ENCODE measurements at regions not wholly inside any gene's neighbourhood (a gene's known extent, or its start where the extent isn't known, plus 50 kb on each side); places are given as distances from the start of the nearest gene placed in this dataset.
"Not testable (repeated sequence)": the region's sequence is repeated elsewhere in the genome, so short reads cannot be mapped to it uniquely, and the experiment has no call there.

- H3K9me3 Mint-ChIP-seq: no peaks in the 10 kb centered on the region
- no peaks in the 10 kb centered on the region for H3K36me3 Mint-ChIP-seq (ENCODE audit: low read depth)
- H3K4me1 Mint-ChIP-seq (ENCODE audit: low read depth): peaks cover 4% of the 10 kb centered on the region
- no peak overlapping the region for H3K27ac Mint-ChIP-seq
- H3K4me3 Mint-ChIP-seq: no peak overlapping the region
- peaks cover 13% of the 10 kb centered on the region for H3K27me3 Mint-ChIP-seq
- DNase-seq: no peak
Measured at GRCh38 chr7:26987338-26987737, 108.5 kb downstream of the HOXA1 start.

GRCh38 chr7:26978146-26978545 lies 113.8 kb upstream of the SKAP2 start:
- no peak for DNase-seq
- Mint-ChIP-seq H3K27me3 (peaks cover 29% of the 10 kb centered on the region), H3K4me1 (ENCODE audit: low read depth) (no peaks in the 10 kb centered on the region), H3K36me3 (ENCODE audit: low read depth) (no peaks in the 10 kb centered on the region), H3K4me3 (no peak overlapping the region), H3K9me3 (peaks cover under 1% of the 10 kb centered on the region), H3K27ac (no peak overlapping the region)

GRCh38 chr7:26976840-26977239 lies 112.5 kb upstream of the SKAP2 start:
- H3K27ac Mint-ChIP-seq: no peak overlapping the region
- DNase-seq: no peak
- no peaks in the 10 kb centered on the region for H3K4me1 Mint-ChIP-seq (ENCODE audit: low read depth)

DNA sequence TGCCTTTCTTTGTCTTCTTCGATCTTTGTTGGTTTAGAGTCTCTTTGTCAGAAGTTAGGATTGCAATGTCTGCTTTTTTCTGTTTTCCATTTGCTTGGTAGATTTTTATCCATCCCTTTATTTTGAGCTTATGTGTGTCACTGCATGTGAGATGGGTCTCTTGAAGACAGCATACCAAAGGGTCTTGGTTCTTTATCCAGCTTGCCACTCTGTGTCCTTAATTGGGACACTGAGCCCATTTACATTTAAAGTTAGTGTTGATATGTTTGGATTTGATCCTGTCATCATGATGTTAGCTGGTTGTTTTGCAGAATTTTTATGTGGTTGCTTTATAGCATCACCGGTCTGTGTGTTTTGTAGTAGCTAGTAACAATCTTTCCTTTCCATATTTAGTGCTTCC lies 107.5 kb upstream of the SKAP2 start:
- Mint-ChIP-seq H3K9me3 (peaks cover 24% of the 10 kb centered on the region), H3K27me3 (peaks cover 26% of the 10 kb centered on the region)
- DNase-seq; H3K4me3 Mint-ChIP-seq; H3K36me3 Mint-ChIP-seq (ENCODE audit: low read depth); H3K4me1 Mint-ChIP-seq (ENCODE audit: low read depth); H3K27ac Mint-ChIP-seq: not testable (repeated sequence)

More at GRCh38 chr7:26976840-26977239, 112.5 kb upstream of the SKAP2 start:
- H3K27me3 Mint-ChIP-seq: peaks cover 23% of the 10 kb centered on the region
- peaks cover 12% of the 10 kb centered on the region for H3K9me3 Mint-ChIP-seq
- H3K4me3 Mint-ChIP-seq: no peak overlapping the region
- no peaks in the 10 kb centered on the region for H3K36me3 Mint-ChIP-seq (ENCODE audit: low read depth)

GRCh38 chr7:26965724-26966123 lies 101.3 kb upstream of the SKAP2 start:
- Mint-ChIP-seq H3K9me3 (peaks cover 3% of the 10 kb centered on the region), H3K4me1 (ENCODE audit: low read depth) (no peaks in the 10 kb centered on the region), H3K27me3 (peaks cover 13% of the 10 kb centered on the region), H3K27ac (no peak overlapping the region), H3K36me3 (ENCODE audit: low read depth) (no peaks in the 10 kb centered on the region), H3K4me3 (no peak overlapping the region)
- DNase-seq: no peak

DNA sequence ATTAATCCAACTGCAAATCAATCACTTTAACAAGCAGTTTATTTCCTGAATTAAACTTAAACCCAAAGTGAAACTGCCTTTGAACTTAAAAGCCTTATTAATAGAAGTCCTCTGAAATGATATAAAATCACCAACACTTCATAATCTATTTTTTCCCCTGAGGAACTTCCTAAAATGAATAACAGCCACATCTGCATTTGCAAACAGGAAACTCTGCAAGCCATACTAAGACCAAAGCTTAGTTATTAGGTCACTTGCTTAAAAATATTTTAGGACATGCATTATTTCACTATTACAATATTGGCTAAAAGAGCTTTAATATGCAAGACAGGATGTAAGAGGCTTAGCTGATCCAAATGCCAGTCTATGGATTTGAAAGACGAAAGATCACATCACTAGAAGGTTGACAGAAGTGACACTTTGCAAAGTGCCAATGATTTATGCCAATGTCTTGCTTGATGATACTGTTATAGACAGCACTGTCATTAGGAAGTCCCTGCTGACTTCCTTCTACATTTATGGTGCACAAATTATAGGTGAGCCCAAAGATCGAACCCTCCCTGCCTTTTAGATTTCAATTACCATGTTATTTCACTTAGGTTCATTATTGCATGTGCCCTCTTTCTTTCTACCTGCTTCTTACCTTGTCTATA lies 99.9 kb upstream of the SKAP2 start:
- no peaks in the 10 kb centered on the region for H3K4me1 Mint-ChIP-seq (ENCODE audit: low read depth)
- H3K27ac Mint-ChIP-seq: no peak overlapping the region
- DNase-seq: no peak
- H3K9me3 Mint-ChIP-seq: no peaks in the 10 kb centered on the region
- peaks cover 9% of the 10 kb centered on the region for H3K27me3 Mint-ChIP-seq
- no peak overlapping the region for H3K4me3 Mint-ChIP-seq
- H3K36me3 Mint-ChIP-seq (ENCODE audit: low read depth): no peaks in the 10 kb centered on the region

DNA sequence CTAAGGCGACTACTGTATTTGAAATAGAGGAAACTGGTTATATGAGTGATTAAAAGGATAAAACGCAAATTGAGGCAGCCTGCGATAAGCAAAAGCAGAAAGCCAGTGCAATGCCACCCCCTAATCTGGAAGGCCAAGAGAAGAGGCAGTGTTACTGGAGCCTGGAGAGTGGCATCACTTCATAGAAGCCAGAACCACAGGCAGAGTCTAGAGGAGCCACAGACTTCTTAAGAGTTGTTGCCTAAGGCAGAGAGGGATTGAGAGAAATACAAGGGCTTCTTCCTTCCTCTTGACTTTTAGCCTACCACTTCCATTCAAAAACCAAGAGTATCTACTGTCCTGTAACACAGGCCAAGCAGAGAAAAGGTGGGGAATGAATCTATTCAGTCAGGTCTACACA lies 94.9 kb upstream of the SKAP2 start:
- H3K27me3 Mint-ChIP-seq: peaks cover 36% of the 10 kb centered on the region
- H3K27ac Mint-ChIP-seq: no peak overlapping the region
- no peak overlapping the region for H3K4me3 Mint-ChIP-seq
- H3K36me3 Mint-ChIP-seq (ENCODE audit: low read depth): no peaks in the 10 kb centered on the region
- no peaks in the 10 kb centered on the region for H3K4me1 Mint-ChIP-seq (ENCODE audit: low read depth)
- DNase-seq: no peak
- no peaks in the 10 kb centered on the region for H3K9me3 Mint-ChIP-seq

- Mint-ChIP-seq H3K4me1 (ENCODE audit: low read depth) (no peaks in the 10 kb centered on the region), H3K4me3 (no peak overlapping the region), H3K27ac (no peak overlapping the region), H3K27me3 (peaks cover 37% of the 10 kb centered on the region), H3K36me3 (ENCODE audit: low read depth) (no peaks in the 10 kb centered on the region), H3K9me3 (no peaks in the 10 kb centered on the region)
- DNase-seq: no peak
Measured at GRCh38 chr7:26958834-26959233, 94.4 kb upstream of the SKAP2 start.

- no peaks in the 10 kb centered on the region for H3K36me3 Mint-ChIP-seq (ENCODE audit: low read depth)
- H3K27me3 Mint-ChIP-seq: peaks cover 49% of the 10 kb centered on the region
- no peaks in the 10 kb centered on the region for H3K9me3 Mint-ChIP-seq
- H3K27ac Mint-ChIP-seq: no peak overlapping the region
- DNase-seq: no peak
- H3K4me1 Mint-ChIP-seq (ENCODE audit: low read depth): no peaks in the 10 kb centered on the region
- no peak overlapping the region for H3K4me3 Mint-ChIP-seq
Measured at GRCh38 chr7:26955516-26955915, 91.1 kb upstream of the SKAP2 start.

DNA sequence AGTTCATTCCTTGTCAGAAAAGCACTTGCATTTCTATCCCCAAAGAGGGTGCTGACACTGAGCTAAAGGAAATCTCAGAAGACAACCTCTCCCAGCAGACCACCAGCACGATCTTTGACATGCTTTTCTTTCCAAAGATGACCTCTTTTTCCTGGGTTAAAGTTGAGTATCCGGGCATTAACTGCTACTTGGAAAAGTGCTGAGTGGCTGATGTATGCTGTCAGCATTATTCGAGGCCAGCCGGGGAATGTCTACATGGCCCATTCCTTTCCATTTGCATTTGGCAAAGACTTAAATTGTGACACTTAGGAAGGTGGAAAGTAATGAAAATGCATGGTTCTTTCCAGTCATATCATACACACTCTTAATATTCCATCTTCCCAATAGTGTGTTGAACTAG lies 90.6 kb upstream of the SKAP2 start:
- H3K9me3 Mint-ChIP-seq: no peaks in the 10 kb centered on the region
- no peaks in the 10 kb centered on the region for H3K36me3 Mint-ChIP-seq (ENCODE audit: low read depth)
- H3K27ac Mint-ChIP-seq: no peak overlapping the region
- no peak for DNase-seq
- H3K4me1 Mint-ChIP-seq (ENCODE audit: low read depth): no peaks in the 10 kb centered on the region
- no peak overlapping the region for H3K4me3 Mint-ChIP-seq
- peaks cover 48% of the 10 kb centered on the region for H3K27me3 Mint-ChIP-seq

DNA sequence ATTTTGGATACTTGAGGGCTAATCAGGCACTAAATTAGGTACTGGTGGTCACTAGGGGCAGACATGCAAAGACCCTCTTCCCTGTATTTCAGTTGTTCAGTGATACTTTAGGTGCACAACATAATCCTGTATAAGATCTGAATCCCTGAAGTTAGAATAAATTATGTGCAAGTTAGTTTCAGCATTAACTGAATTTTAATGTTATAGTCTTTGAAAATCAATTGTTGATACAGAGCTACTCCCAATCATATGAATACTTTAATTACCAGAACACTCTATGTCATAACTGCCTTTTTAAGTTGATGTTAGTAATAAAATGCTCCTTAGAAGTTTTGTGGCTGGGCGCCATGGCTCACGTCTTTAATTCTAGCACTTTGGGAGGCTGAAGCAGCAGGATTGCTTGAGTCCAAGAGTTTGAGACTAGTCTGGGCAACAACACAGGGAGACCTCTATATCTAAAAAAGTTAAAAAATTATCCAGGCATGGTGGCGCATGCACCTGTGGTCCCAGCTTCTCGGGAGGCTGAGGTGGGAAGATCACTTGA lies 87.1 kb upstream of the SKAP2 start:
- Mint-ChIP-seq H3K27ac (no peak overlapping the region), H3K4me1 (ENCODE audit: low read depth) (no peaks in the 10 kb centered on the region), H3K27me3 (peaks cover 36% of the 10 kb centered on the region), H3K36me3 (ENCODE audit: low read depth) (no peaks in the 10 kb centered on the region), H3K4me3 (no peak overlapping the region), H3K9me3 (no peaks in the 10 kb centered on the region)
- no peak for DNase-seq

GRCh38 chr7:26950889-26951288 lies 86.5 kb upstream of the SKAP2 start:
- DNase-seq: no peak
- Mint-ChIP-seq H3K36me3 (ENCODE audit: low read depth) (no peaks in the 10 kb centered on the region), H3K4me3 (no peak overlapping the region), H3K27ac (no peak overlapping the region), H3K9me3 (no peaks in the 10 kb centered on the region), H3K4me1 (ENCODE audit: low read depth) (no peaks in the 10 kb centered on the region), H3K27me3 (peaks cover 34% of the 10 kb centered on the region)

DNA sequence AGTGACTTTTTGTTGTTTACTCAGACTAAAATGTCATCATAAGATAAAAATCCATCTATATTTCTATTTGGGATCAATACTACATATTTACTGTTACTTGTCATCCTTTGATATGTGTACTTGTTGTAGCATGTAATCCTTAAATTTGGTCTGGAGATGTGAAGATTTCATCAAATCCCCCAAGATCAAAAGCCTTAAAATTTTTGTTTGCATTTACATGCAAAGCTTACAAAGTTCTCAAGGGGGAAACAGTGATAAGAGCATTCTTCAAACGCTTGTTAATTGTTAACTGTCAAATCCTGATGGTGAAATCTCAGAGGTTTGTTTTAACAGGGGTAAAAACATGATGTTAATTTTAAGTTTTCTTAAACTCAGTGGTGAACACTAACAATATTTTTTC lies 84.9 kb upstream of the SKAP2 start:
- H3K4me3 Mint-ChIP-seq: no peak overlapping the region
- H3K36me3 Mint-ChIP-seq (ENCODE audit: low read depth): no peaks in the 10 kb centered on the region
- DNase-seq: no peak
- peaks cover 35% of the 10 kb centered on the region for H3K27me3 Mint-ChIP-seq
- no peak overlapping the region for H3K27ac Mint-ChIP-seq
- H3K9me3 Mint-ChIP-seq: no peaks in the 10 kb centered on the region
- H3K4me1 Mint-ChIP-seq (ENCODE audit: low read depth): no peaks in the 10 kb centered on the region

DNA sequence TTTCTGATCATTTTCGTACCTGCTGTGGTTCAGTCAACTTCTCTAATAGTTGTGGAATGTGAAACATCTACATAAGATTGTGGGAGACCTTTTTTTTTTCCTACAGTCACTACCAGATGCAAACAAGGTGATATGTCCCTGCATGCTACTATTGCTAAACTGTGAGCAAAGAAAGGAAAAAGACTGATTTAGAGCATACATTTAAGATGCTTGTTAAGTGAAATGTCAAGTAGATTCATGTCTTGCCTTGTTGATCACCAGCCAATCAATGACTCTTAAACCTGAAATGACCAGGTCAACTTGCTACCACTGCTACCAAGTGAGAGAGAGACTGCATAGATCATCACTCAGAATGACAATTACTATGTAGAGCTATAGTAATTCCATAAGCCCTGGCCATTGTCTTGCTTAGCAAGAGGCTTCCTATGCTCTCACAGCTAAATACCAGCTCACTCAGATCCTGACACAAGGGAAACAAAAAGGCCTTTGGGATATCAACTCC lies 84.3 kb upstream of the SKAP2 start:
- H3K9me3 Mint-ChIP-seq: no peaks in the 10 kb centered on the region
- H3K27me3 Mint-ChIP-seq: peaks cover 33% of the 10 kb centered on the region
- DNase-seq: no peak
- no peaks in the 10 kb centered on the region for H3K36me3 Mint-ChIP-seq (ENCODE audit: low read depth)
- no peak overlapping the region for H3K4me3 Mint-ChIP-seq
- H3K27ac Mint-ChIP-seq: no peak overlapping the region
- no peaks in the 10 kb centered on the region for H3K4me1 Mint-ChIP-seq (ENCODE audit: low read depth)

DNA sequence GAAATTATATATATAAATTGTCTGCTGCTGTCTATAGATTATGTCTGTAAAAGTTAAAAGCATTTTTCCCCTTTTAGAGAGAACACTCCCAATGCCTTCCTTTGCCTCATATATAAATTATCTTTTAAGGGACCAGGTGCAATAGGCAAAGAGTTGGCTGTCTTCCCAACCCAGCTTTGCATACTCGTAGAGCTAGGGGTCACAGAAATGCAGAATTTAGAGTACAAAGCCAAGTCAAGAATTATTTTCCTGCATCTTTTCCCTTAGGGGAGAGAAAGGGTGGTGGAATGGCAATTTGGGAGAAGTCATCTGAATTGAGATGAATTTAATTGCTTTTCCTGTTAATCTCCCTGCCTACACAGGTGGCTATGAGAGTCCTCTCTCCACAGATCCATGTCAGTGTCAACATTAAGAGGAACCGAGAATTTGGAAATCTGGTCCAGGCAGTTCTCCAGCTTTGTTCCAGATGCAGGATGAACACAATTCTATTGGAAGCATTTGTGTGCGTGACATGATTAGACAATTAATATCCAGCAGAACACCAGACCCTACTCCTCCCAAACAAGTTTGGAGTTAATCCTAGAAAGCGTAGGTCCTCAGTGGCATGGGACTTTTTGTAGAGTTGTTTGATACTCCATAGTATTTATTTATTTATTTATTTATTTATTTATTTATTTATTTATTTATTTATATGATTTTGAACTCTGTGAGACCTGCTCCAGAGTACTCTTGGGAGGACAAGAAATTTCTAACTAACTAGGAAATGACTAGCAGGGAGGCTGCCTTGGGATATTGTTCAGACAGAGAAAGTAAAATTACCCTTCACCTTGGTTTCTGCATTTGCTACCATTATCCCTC lies 80.3 kb upstream of the SKAP2 start:
- Mint-ChIP-seq H3K4me1 (ENCODE audit: low read depth) (no peaks in the 10 kb centered on the region), H3K27me3 (peaks cover 20% of the 10 kb centered on the region), H3K4me3 (no peak overlapping the region), H3K36me3 (ENCODE audit: low read depth) (no peaks in the 10 kb centered on the region), H3K9me3 (no peaks in the 10 kb centered on the region), H3K27ac (no peak overlapping the region)
- DNase-seq: no peak

Measured in activated T-cell treated with anti-CD3 and anti-CD28 coated beads, Interleukin-2, amount 50 U/mL, for 24 hours (primary cell).